AG04449 (cell line): ENCODE measurements at regions not wholly inside any gene's neighbourhood (a gene's known extent, or its start where the extent isn't known, plus 50 kb on each side); places are given as distances from the start of the nearest gene placed in this dataset.

Source experiments
- CTCF ChIA-PET: fragments of 350-600 bp; formaldehyde crosslinking; extraction: SDS; loops from one replicate; lab custom pipeline; 2021; ENCODE audit warnings: antibody characterized with exemption; lab: Yijun Ruan, JAX
- POLR2A ChIA-PET: fragments of 400-600, 350-600 bp; formaldehyde crosslinking; extraction: SDS; loops from one replicate; lab custom pipeline; 2020; ENCODE audit warnings: antibody characterized with exemption, inconsistent platforms; lab: Yijun Ruan, JAX
- DNase-seq: peaks from one replicate; pipeline ENCODE4 v3.0.0-alpha.2; 2010; ENCODE audit warnings: low read depth, low spot score
- H3K4me3 ChIP-seq: 2 replicates; pipeline ENCODE4 v1.5.1; 2011; ENCODE audit warnings: low read depth, mild to moderate bottlenecking, control low read depth, low read length
- TF ChIP-seq, protein P1 (sequence below): IDR thresholded peaks from one replicate; pipeline ENCODE4 v1.5.1; 2011; ENCODE audit warnings: mild to moderate bottlenecking, moderate library complexity, low read length, control low read depth, inconsistent platforms; ENCODE audit not compliant: insufficient read depth; ENCODE audit errors: missing control alignments

DNA sequence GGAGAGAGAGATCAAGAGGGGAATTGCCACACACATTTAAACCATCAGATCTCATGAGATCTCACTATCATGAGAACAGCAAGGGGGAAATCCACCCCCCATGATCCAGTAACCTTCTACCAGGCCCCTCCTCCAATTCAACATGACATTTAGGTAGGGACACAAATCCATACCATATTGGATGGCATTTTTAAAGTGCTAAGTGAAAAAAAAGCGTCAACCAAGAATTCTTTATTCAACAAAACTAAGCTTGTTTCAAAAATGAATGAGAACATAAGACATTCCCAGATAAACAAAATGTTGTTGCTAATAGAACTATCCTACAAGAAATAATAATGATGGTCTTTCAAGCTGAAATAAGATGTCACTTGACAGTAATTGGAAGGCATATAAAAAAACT is 626.2 kb upstream of the LRRTM1 start:
- TF ChIP-seq, protein P1, sequence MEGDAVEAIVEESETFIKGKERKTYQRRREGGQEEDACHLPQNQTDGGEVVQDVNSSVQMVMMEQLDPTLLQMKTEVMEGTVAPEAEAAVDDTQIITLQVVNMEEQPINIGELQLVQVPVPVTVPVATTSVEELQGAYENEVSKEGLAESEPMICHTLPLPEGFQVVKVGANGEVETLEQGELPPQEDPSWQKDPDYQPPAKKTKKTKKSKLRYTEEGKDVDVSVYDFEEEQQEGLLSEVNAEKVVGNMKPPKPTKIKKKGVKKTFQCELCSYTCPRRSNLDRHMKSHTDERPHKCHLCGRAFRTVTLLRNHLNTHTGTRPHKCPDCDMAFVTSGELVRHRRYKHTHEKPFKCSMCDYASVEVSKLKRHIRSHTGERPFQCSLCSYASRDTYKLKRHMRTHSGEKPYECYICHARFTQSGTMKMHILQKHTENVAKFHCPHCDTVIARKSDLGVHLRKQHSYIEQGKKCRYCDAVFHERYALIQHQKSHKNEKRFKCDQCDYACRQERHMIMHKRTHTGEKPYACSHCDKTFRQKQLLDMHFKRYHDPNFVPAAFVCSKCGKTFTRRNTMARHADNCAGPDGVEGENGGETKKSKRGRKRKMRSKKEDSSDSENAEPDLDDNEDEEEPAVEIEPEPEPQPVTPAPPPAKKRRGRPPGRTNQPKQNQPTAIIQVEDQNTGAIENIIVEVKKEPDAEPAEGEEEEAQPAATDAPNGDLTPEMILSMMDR: no peak
- DNase-seq: no peak
- POLR2A ChIA-PET: no interaction called here
- H3K4me3 ChIP-seq: no peak overlapping the region
- CTCF ChIA-PET: no interaction called here

- no peak for DNase-seq
- ChIA-PET CTCF (no interaction called here), POLR2A (no interaction called here)
- TF ChIP-seq, protein P1: no peak
- no peak overlapping the region for H3K4me3 ChIP-seq
These were observed 621.6 kb upstream of the LRRTM1 start for GRCh38 chr2:80926168-80926567.

DNA sequence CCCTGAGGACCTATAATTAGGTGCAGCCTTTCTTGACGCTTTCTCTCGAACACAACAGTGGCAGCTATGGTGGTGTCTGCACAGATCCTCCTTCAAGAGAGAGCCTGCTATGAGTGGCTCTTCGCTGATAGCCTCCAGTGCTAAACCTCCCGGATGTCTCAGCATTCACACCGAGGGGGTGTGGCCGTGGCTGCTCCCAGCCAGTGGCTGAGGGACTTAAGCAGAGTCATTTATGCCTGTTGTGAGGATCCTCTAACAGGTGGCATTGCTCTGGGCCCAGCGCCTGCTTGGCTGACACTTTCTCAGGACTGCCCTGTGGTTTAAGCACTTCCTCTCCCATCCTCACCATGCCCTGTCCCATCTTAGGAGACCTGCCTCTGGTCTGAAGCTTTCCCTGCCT is 592.0 kb upstream of the LRRTM1 start:
- CTCF ChIA-PET: no interaction called here
- no peak overlapping the region for H3K4me3 ChIP-seq
- POLR2A ChIA-PET: no interaction called here
- DNase-seq: no peak
- TF ChIP-seq, protein P1: no peak

DNA sequence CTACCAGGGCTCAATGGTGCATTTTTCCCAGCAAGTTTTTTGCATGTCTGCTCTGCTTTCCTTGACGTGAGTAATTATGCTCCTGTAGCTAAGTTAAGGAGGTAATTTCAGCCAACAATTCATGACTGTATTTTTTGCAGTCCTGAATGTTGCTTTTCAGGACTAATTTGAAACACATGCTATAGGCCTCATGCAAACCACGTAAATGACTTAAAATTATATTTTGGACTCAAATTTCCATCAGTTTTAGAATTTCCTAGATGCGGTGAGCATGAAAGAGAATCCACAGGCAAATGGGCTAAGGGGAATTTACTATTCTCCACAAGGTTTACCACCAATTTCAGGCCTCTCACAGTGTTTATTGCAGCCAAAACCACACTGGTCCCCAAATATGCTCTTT is 589.9 kb upstream of the LRRTM1 start:
- TF ChIP-seq, protein P1: no peak
- DNase-seq: no peak
- no peak overlapping the region for H3K4me3 ChIP-seq
- CTCF ChIA-PET: no interaction called here
- POLR2A ChIA-PET: no interaction called here

- POLR2A ChIA-PET: no interaction called here
- CTCF ChIA-PET: no interaction called here
- H3K4me3 ChIP-seq: no peak overlapping the region
- no peak for DNase-seq
- TF ChIP-seq, protein P1: no peak
These were observed 589.2 kb upstream of the LRRTM1 start for GRCh38 chr2:80893711-80894110.

DNA sequence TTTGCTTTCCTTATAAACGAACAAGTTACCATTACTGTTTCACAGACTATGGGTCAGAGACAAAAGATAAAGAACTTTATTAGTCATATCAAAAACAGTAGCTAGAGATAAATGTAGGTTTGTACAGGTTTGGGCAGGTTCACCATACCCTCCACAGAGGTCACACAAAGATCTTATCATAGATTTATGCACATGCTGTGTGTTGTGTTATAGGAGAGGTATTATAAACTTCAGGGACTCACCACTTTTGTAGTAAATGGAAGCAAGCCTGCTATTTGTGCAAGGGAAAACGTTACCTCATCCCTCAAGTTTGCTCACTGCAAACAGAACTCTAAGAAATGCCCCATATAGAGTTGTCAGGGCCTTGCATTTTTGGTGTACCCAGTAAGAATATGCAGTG is 584.5 kb upstream of the LRRTM1 start:
- no peak for DNase-seq
- POLR2A ChIA-PET: no interaction called here
- H3K4me3 ChIP-seq: no peak overlapping the region
- CTCF ChIA-PET: no interaction called here
- TF ChIP-seq, protein P1: no peak
